Vagina (tissue), 2 donors: ENCODE measurements at regions not wholly inside any gene's neighbourhood (a gene's known extent, or its start where the extent isn't known, plus 50 kb on each side); places are given as distances from the start of the nearest gene placed in this dataset.

Experiments used
- POLR2AphosphoS5 ChIP-seq, 2 donors: sonication (generic); formaldehyde crosslinking; IDR thresholded peaks; one replicate each; pipeline ENCODE4 v1.9.0; 2017; ENCODE audit warnings: antibody characterized with exemption in 2 of 2, mild to moderate bottlenecking in 2 of 2, low read depth in 1 of 2; ENCODE audit not compliant: insufficient read depth in 1 of 2
- TF ChIP-seq, protein P1 (sequence below), 3 experiments: fragments of 450-650 bp in 2 of 3; fragments of 200-600 bp in 1 of 3; sonication (generic) in 1 of 3; IDR thresholded peaks; one replicate each; pipeline ENCODE4 v1.5.1; 2017 to 2019; ENCODE audit warnings: antibody characterized with exemption in 3 of 3, mild to moderate bottlenecking in 2 of 3, moderate library complexity in 2 of 3

DNA sequence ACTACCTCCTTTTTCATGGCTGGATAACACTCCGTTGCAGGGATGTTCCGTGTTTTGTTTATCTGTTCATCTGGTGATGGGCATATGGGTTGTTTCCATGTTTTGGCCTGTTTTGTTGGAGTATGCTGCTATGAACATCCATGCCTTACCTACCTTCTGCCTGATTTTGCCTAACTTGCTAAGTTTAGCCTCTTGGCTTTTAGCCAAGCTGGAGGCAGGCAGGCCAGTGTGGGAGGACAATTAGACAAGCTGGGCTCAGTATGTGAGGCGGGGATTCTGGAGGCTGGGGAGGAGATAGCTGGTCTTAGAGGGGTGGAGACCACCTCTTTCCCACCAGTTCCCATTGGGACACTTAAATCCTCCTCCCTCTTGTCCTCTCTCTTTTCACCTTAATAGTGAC, 98.4 kb upstream of the WNT4 start:
- TF ChIP-seq, protein P1, sequence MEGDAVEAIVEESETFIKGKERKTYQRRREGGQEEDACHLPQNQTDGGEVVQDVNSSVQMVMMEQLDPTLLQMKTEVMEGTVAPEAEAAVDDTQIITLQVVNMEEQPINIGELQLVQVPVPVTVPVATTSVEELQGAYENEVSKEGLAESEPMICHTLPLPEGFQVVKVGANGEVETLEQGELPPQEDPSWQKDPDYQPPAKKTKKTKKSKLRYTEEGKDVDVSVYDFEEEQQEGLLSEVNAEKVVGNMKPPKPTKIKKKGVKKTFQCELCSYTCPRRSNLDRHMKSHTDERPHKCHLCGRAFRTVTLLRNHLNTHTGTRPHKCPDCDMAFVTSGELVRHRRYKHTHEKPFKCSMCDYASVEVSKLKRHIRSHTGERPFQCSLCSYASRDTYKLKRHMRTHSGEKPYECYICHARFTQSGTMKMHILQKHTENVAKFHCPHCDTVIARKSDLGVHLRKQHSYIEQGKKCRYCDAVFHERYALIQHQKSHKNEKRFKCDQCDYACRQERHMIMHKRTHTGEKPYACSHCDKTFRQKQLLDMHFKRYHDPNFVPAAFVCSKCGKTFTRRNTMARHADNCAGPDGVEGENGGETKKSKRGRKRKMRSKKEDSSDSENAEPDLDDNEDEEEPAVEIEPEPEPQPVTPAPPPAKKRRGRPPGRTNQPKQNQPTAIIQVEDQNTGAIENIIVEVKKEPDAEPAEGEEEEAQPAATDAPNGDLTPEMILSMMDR (IDR thresholded peaks at IDR 0.05), result no peak
- no peak for TF ChIP-seq POLR2AphosphoS5 (IDR thresholded peaks at IDR 0.05; ENCODE audit: insufficient read depth in 1 of 2, low read depth in 1 of 2)
